HCT116 (cell line): ENCODE measurements at regions not wholly inside any gene's neighbourhood (a gene's known extent, or its start where the extent isn't known, plus 50 kb on each side); places are given as distances from the start of the nearest gene placed in this dataset.

Experiments used
- ATAC-seq: fragments of 200-7000 bp; cut with Tn5 transposase; 2 replicates; pipeline ENCODE4 v1.9.1; 2020; ENCODE audit warnings: mild to moderate bottlenecking, moderate library complexity
- BruUV-seq: library from RNA; stranded (reverse); fragments of 400-500 nt; replicated peaks from 2 replicates; lab custom pipeline; 2021; lab: Mats Ljungman, UMichigan
- CTCF ChIA-PET: fragments of 300-600 bp; sonication (Branson Sonifier 250); formaldehyde crosslinking; loops from one replicate; lab custom pipeline; 2021; ENCODE audit warnings: antibody characterized with exemption; lab: Charles Lee
- POLR2A ChIA-PET: fragments of 300-600, 350-600 bp; sonication (Branson Sonifier 250); formaldehyde crosslinking; loops from one replicate; lab custom pipeline; 2021; ENCODE audit warnings: antibody characterized with exemption; lab: Charles Lee
- RAD21 ChIA-PET, 2 experiments: fragments of 300-600 bp; sonication (Branson Sonifier 250); formaldehyde crosslinking; loops; one replicate each; lab custom pipeline; 2023; ENCODE audit warnings: low total read pairs in 2 of 2; ENCODE audit not compliant: uncharacterized antibody in 2 of 2, unreplicated experiment in 2 of 2, low non-redundant PET in 1 of 2; lab: Charles Lee
- DNase-seq: peaks from one replicate; pipeline ENCODE4 v3.0.0-alpha.2; 2010; ENCODE audit warnings: low read depth, low spot score
- H2AFZ ChIP-seq: fragments of 200-600 bp; shearing (Covaris generic), sonication (generic); 2 replicates; pipeline ENCODE4 v1.6.1; 2017; ENCODE audit warnings: low read depth, mixed run types, mixed read lengths, antibody characterized with exemption, low read length; ENCODE audit not compliant: poor library complexity, severe bottlenecking
- H3K27ac ChIP-seq: 2 replicates; pipeline ENCODE4 v1.5.1; 2012; ENCODE audit warnings: low read depth, low read length
- H3K27me3 ChIP-seq: fragments of 200-600 bp; sonication (generic); 2 replicates; pipeline ENCODE4 v1.6.1; 2016; ENCODE audit warnings: mixed run types, low read length, mixed read lengths; ENCODE audit not compliant: insufficient read depth
- H3K36me3 ChIP-seq, 2 experiments: fragments of 200-500 bp in 1 of 2; fragments of 200-600 bp in 1 of 2; sonication (Bioruptor generic) in 1 of 2; sonication (generic) in 1 of 2; 2 replicates each; pipeline versions ENCODE4 v1.5.1 to v1.6.1; 2014 to 2016; ENCODE audit warnings: low read length in 2 of 2, inconsistent platforms in 1 of 2, mixed read lengths in 1 of 2, mixed run types in 1 of 2; ENCODE audit not compliant: insufficient read depth in 2 of 2, control insufficient read depth in 1 of 2
- H3K4me1 ChIP-seq, 2 experiments: fragments of 200-600 bp in 1 of 2; sonication (generic) in 1 of 2; 2 replicates each; pipeline versions ENCODE4 v1.5.1 to v1.6.1; 2012 to 2017; ENCODE audit warnings: low read length in 2 of 2, inconsistent platforms in 1 of 2, mild to moderate bottlenecking in 1 of 2, mixed read lengths in 1 of 2, mixed run types in 1 of 2, moderate library complexity in 1 of 2; ENCODE audit not compliant: insufficient read depth in 2 of 2, control insufficient read depth in 1 of 2
- H3K4me2 ChIP-seq: fragments of 200-600 bp; sonication (generic); 2 replicates; pipeline ENCODE4 v1.6.1; 2017; ENCODE audit warnings: mixed run types, low read length, mixed read lengths
- H3K4me3 ChIP-seq, 2 experiments: fragments of 200-600 bp in 1 of 2; sonication (generic) in 1 of 2; replicated peaks in 1 of 2; 2 replicates each; pipeline ENCODE4 v1.5.1; 2011 to 2016; ENCODE audit warnings: low read length in 2 of 2, control low read depth in 1 of 2, low read depth in 1 of 2, mild to moderate bottlenecking in 1 of 2, mixed read lengths in 1 of 2, mixed run types in 1 of 2
- H3K79me2 ChIP-seq: fragments of 200-600 bp; sonication (generic); 2 replicates; pipeline ENCODE4 v1.6.1; 2017; ENCODE audit warnings: mild to moderate bottlenecking, mixed run types, low read length, moderate library complexity, mixed read lengths; ENCODE audit not compliant: insufficient read depth
- H3K9ac ChIP-seq: fragments of 200-600 bp; sonication (generic); 2 replicates; pipeline ENCODE4 v1.6.1; 2016; ENCODE audit warnings: low read length, mixed read lengths
- H3K9me2 ChIP-seq: fragments of 200-600 bp; sonication (generic), shearing (Covaris generic); 2 replicates; pipeline ENCODE4 v1.6.1; 2017; ENCODE audit warnings: mixed run types, mild to moderate bottlenecking, moderate library complexity; ENCODE audit not compliant: insufficient read depth
- H3K9me3 ChIP-seq, 2 experiments: fragments of 200-500 bp in 1 of 2; fragments of 200-600 bp in 1 of 2; sonication (Bioruptor generic) in 1 of 2; sonication (generic) in 1 of 2; 2 replicates each; pipeline ENCODE4 v1.6.1; 2014 to 2017; ENCODE audit warnings: low read length in 2 of 2, mixed read lengths in 2 of 2, inconsistent platforms in 1 of 2, low read depth in 1 of 2, mild to moderate bottlenecking in 1 of 2, mixed run types in 1 of 2, moderate library complexity in 1 of 2; ENCODE audit not compliant: control insufficient read depth in 1 of 2, insufficient read depth in 1 of 2
- H4K20me1 ChIP-seq: fragments of 200-600 bp; sonication (generic), shearing (Covaris generic); 2 replicates; pipeline ENCODE4 v1.6.1; 2017; ENCODE audit warnings: mixed run types, mild to moderate bottlenecking, moderate library complexity; ENCODE audit not compliant: insufficient read depth
- EGR1 ChIP-seq: IDR thresholded peaks from 2 replicates; pipeline ENCODE4 v1.6.1; 2012; ENCODE audit warnings: low read depth
- EZH2 ChIP-seq: fragments of 200-600 bp; sonication (generic); IDR thresholded peaks from 2 replicates; pipeline ENCODE4 v1.6.1; 2017; ENCODE audit warnings: antibody characterized with exemption, mixed run types
- SIN3A ChIP-seq: IDR thresholded peaks from 2 replicates; pipeline ENCODE4 v1.6.1; 2012; ENCODE audit warnings: low read depth
- intact Hi-C: fragments of 100-400 bp; cut with micrococcal nuclease; formaldehyde crosslinking; loops from 2 replicates; pipeline ENCODE4 v1.10.0; 2022
- TF ChIP-seq, protein P1 (sequence below): IDR thresholded peaks from 2 replicates; pipeline ENCODE4 v1.6.1; 2011; ENCODE audit warnings: mild to moderate bottlenecking, low read length, moderate library complexity; ENCODE audit not compliant: insufficient replicate concordance; ENCODE audit errors: extremely low read depth
- TF ChIP-seq, protein P2 (sequence below), 3 experiments: fragments of 200-600 bp in 1 of 3; sonication (generic) in 1 of 3; IDR thresholded peaks in 2 of 3; conservative IDR thresholded peaks in 1 of 3; 2 replicates each; pipeline ENCODE4 v1.5.1; 2012 to 2017; ENCODE audit warnings: low read depth in 2 of 3, low read length in 2 of 3, antibody characterized with exemption in 1 of 3, borderline replicate concordance in 1 of 3, control low read depth in 1 of 3, mild to moderate bottlenecking in 1 of 3, mixed read lengths in 1 of 3, mixed run types in 1 of 3, moderate library complexity in 1 of 3; ENCODE audit not compliant: insufficient read depth in 1 of 3

DNA sequence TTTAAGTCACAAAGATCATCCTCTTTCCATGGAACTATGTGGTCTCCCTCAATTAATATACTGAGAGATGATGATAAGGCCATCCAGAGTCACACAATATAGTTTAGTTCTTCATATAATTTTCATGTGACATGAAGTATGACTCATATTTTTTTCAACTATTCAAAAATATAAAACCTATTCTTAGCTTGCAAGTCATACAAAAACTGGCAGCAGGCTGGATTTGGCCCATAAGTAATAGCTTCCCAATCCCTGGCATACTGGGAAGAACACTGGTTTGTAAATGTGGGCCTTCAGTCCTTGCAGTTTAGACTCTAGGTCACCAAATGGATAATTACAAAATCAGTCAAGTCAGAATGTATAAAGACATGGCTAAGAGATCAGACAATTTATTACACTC lies 356.6 kb downstream of the PPP1R3A start:
- H4K20me1 ChIP-seq: no peaks in the 10 kb centered on the region
- no peak overlapping the region for H2AFZ ChIP-seq
- RAD21 ChIA-PET: no interaction called here
- no peak overlapping the region for H3K4me3 ChIP-seq
- no peak overlapping the region for H3K4me2 ChIP-seq
- H3K27ac ChIP-seq: no peak overlapping the region
- no peak overlapping the region for H3K9ac ChIP-seq
- TF ChIP-seq EGR1 (no peak), EZH2 (no peak), SIN3A (no peak)
- TF ChIP-seq, protein P1, sequence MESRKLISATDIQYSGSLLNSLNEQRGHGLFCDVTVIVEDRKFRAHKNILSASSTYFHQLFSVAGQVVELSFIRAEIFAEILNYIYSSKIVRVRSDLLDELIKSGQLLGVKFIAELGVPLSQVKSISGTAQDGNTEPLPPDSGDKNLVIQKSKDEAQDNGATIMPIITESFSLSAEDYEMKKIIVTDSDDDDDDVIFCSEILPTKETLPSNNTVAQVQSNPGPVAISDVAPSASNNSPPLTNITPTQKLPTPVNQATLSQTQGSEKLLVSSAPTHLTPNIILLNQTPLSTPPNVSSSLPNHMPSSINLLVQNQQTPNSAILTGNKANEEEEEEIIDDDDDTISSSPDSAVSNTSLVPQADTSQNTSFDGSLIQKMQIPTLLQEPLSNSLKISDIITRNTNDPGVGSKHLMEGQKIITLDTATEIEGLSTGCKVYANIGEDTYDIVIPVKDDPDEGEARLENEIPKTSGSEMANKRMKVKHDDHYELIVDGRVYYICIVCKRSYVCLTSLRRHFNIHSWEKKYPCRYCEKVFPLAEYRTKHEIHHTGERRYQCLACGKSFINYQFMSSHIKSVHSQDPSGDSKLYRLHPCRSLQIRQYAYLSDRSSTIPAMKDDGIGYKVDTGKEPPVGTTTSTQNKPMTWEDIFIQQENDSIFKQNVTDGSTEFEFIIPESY: no peak
- TF ChIP-seq, protein P2, sequence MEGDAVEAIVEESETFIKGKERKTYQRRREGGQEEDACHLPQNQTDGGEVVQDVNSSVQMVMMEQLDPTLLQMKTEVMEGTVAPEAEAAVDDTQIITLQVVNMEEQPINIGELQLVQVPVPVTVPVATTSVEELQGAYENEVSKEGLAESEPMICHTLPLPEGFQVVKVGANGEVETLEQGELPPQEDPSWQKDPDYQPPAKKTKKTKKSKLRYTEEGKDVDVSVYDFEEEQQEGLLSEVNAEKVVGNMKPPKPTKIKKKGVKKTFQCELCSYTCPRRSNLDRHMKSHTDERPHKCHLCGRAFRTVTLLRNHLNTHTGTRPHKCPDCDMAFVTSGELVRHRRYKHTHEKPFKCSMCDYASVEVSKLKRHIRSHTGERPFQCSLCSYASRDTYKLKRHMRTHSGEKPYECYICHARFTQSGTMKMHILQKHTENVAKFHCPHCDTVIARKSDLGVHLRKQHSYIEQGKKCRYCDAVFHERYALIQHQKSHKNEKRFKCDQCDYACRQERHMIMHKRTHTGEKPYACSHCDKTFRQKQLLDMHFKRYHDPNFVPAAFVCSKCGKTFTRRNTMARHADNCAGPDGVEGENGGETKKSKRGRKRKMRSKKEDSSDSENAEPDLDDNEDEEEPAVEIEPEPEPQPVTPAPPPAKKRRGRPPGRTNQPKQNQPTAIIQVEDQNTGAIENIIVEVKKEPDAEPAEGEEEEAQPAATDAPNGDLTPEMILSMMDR (IDR thresholded peaks at IDR 0.05 in 2 of 3, conservative IDR thresholded peaks at IDR 0.05 in 1 of 3; ENCODE audit: borderline replicate concordance in 1 of 3, insufficient read depth in 1 of 3, low read depth in 2 of 3, low read length in 2 of 3): no peak
- ATAC-seq (no peak), DNase-seq (no peak)
- POLR2A ChIA-PET: no interaction called here
- 0 out of 2 replicates have a peak, but pooled peaks cover 4% of the 10 kb centered on the region for H3K9me2 ChIP-seq
- H3K4me1 ChIP-seq: no peaks in the 10 kb centered on the region
- intact Hi-C loops: no loop called here
- H3K27me3 ChIP-seq: no peaks in the 10 kb centered on the region
- CTCF ChIA-PET: no interaction called here
- no TSS peak for BruUV-seq
- no peaks in the 10 kb centered on the region for H3K79me2 ChIP-seq
- H3K36me3 ChIP-seq: no peaks in the 10 kb centered on the region
- H3K9me3 ChIP-seq: no peaks in the 10 kb centered on the region
